HCT116 (cell line): ENCODE measurements at regions not wholly inside any gene's neighbourhood (a gene's known extent, or its start where the extent isn't known, plus 50 kb on each side); places are given as distances from the start of the nearest gene placed in this dataset.

Experiments
- CTCF ChIP-seq, 3 experiments: fragments of 200-600 bp in 1 of 3; sonication (generic) in 1 of 3; IDR thresholded peaks in 2 of 3; conservative IDR thresholded peaks in 1 of 3; 2 replicates each; pipeline ENCODE4 v1.5.1; 2012 to 2017; ENCODE audit warnings: low read depth in 2 of 3, low read length in 2 of 3, antibody characterized with exemption in 1 of 3, borderline replicate concordance in 1 of 3, control low read depth in 1 of 3, mild to moderate bottlenecking in 1 of 3, mixed read lengths in 1 of 3, mixed run types in 1 of 3, moderate library complexity in 1 of 3; ENCODE audit not compliant: insufficient read depth in 1 of 3
- JUND ChIP-seq: IDR thresholded peaks from 2 replicates; pipeline ENCODE4 v1.6.1; 2012

GRCh38 chr6:37549558-37549957, 49.9 kb upstream of the CCDC167 start:
- TF ChIP-seq CTCF (IDR thresholded peaks at IDR 0.05 in 2 of 3, conservative IDR thresholded peaks at IDR 0.05 in 1 of 3; ENCODE audit: borderline replicate concordance in 1 of 3, insufficient read depth in 1 of 3, low read depth in 2 of 3, low read length in 2 of 3) (no peak), JUND (no peak)
